Left renal cortex interstitium (tissue), 4 donors: ENCODE measurements at regions not wholly inside any gene's neighbourhood (a gene's known extent, or its start where the extent isn't known, plus 50 kb on each side); places are given as distances from the start of the nearest gene placed in this dataset.

Experiments
- DNase-seq, 4 donors: peaks; one replicate each; pipeline ENCODE4 v3.0.0-alpha.2; 2013; ENCODE audit warnings: low read depth in 4 of 4, low spot score in 2 of 4, missing footprints in 1 of 4

- DNase-seq: no peak
Observed at GRCh38 chr3:157752956-157753786, 250.0 kb upstream of the VEPH1 start.

- DNase-seq: no peak
Observed at GRCh38 chr3:157752554-157752953, 249.3 kb upstream of the VEPH1 start.

- no peak for DNase-seq
Observed at GRCh38 chr3:157751386-157751785, 248.2 kb upstream of the VEPH1 start.

GRCh38 chr3:157746391-157746790 is 243.2 kb upstream of the VEPH1 start:
- DNase-seq: no peak

- DNase-seq: no peak
Observed at GRCh38 chr3:157741607-157742006, 238.4 kb upstream of the VEPH1 start.

GRCh38 chr3:157738441-157738840 is 235.2 kb upstream of the VEPH1 start:
- no peak for DNase-seq

GRCh38 chr3:157718800-157719199 is 215.6 kb upstream of the VEPH1 start:
- DNase-seq: peak in 3 of 4 donors; percentile 8 to 31 (median 23)

GRCh38 chr3:157713101-157713500 is 209.9 kb upstream of the VEPH1 start:
- no peak for DNase-seq

GRCh38 chr3:157705258-157705657 is 202.0 kb upstream of the VEPH1 start:
- no peak for DNase-seq

GRCh38 chr3:157700405-157700804 is 197.2 kb upstream of the VEPH1 start:
- DNase-seq: no peak

GRCh38 chr3:157695586-157695985 is 192.4 kb upstream of the VEPH1 start:
- DNase-seq: no peak

GRCh38 chr3:157695103-157695502 is 191.9 kb upstream of the VEPH1 start:
- DNase-seq: no peak

GRCh38 chr3:157693762-157694161 is 190.5 kb upstream of the VEPH1 start:
- no peak for DNase-seq

- DNase-seq: no peak
Observed at GRCh38 chr3:157692468-157692867, 189.3 kb upstream of the VEPH1 start.

- no peak for DNase-seq
Observed at GRCh38 chr3:157683668-157684067, 180.5 kb upstream of the VEPH1 start.

GRCh38 chr3:157672061-157672460 is 168.8 kb upstream of the VEPH1 start:
- no peak for DNase-seq

GRCh38 chr3:157671656-157672055 is 168.4 kb upstream of the VEPH1 start:
- no peak for DNase-seq

- DNase-seq: no peak
Observed at GRCh38 chr3:157669416-157669815, 166.2 kb upstream of the VEPH1 start.

- DNase-seq: no peak
Observed at GRCh38 chr3:157667493-157667892, 164.3 kb upstream of the VEPH1 start.

GRCh38 chr3:157662171-157662570 is 159.0 kb upstream of the VEPH1 start:
- DNase-seq: no peak

- DNase-seq: no peak
Observed at GRCh38 chr3:157660847-157661246, 157.6 kb upstream of the VEPH1 start.

- no peak for DNase-seq
Observed at GRCh38 chr3:157652366-157652765, 149.2 kb upstream of the VEPH1 start.

- no peak for DNase-seq
Observed at GRCh38 chr3:157650699-157651098, 147.5 kb upstream of the VEPH1 start.
